Hypothalamus (tissue), 51 donors: ENCODE measurements at regions not wholly inside any gene's neighbourhood (a gene's known extent, or its start where the extent isn't known, plus 50 kb on each side); places are given as distances from the start of the nearest gene placed in this dataset.

Experiments used
- DNase-seq, 51 donors: peaks; one replicate each; lab custom pipeline; 2025; lab: John Stamatoyannopoulos, UW

DNA sequence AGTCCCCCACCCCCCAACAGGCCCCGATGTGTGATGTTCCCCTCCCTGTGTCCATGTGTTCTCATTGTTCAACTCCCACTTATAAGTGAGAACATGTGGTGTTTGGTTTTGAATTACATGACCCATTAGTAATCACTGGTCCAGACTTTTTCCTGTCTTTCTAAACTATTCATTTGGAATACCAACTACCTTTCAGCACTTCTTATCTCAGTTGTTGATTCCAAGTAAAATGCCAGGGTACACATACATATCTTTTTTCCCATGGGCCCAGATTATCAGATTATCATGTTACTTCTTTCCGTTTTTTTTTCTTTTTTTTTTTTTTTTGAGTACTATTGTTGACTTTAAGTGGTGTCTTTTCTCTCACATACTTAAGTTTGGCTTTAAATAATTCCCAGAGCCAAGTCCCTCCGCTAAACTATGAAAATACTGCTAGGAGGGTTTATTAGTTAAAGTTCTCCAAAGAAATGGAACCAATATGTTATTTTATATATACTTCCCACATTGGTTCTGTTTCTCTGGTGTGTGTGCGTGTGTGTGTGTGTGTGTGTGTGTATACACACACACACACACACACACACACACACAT is 389.3 kb downstream of the IRS1 start:
- no peak for DNase-seq

DNA sequence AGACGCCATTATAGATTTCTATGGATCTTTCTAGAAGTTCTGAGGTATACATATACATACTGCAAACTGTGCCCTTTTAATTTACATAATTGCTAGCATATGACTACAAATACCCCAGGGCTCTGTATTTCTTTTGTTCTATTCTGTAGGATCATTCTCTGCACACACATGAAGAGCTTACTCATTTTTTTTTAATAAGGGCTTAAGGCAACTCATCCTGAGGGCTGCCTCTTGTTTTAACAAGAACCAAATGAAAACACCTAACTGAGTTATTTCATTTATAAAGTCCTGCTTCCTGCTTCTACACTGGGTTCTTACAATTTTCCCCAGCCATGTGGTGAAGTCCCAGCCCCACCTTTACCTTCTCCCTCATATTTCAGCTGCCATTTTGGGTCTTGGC is 390.5 kb downstream of the IRS1 start:
- DNase-seq: no peak

DNA sequence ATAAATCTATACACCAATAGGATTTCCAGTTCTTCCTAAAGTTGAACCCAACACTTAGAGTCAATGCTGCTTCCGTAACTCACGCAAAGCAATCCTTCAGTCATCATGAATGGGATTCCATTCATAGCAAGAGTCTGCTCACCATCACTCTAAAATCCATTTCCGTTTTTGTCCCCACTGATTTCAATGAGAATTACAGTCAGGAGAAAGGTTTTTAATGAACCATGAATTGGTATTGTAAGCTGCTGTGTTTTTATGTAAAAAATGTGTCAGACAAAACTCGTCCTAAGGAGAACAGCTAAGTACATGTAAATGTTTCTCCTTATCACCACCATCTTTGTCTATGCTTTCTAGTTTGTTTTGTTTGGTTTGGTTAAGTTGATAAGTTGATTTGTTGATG is 391.5 kb downstream of the IRS1 start:
- DNase-seq: no peak

DNA sequence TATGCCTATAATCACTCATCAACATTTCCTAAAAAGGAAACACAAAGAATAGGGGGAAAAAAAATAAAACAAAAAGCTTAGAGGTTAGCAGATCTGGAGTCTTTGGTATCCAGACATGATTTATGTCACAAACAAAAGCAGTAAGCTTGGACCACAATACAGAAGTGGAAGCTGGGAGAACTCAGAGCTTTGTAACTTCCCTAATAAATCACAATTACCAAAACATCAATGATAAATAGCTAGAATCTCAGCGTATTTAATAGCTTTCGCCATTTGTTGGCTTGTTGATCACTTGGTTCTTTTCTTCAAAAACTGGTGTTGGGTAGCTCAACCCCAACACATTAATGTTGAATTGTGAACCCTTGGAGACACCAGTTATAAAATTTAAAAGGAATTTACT is 392.5 kb downstream of the IRS1 start:
- DNase-seq: no peak

DNA sequence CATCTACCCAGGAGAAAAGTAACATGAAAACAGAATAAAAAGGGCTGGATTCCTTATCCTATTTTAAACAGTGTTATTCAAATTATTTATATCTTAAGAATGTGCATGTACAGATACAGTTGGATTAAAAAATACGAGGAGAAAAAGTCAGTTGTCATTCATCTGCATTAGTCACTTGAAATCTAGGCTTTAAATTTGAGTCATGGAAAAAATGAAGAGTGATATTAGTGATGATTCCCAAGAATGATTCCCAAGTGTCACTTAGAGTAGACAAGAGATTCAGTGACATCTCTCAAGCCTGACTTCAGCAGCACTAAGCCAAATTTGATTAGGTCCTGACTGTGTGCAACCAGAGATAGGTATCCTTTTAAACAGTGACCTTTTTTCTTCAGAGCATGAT is 394.2 kb downstream of the IRS1 start:
- no peak for DNase-seq

DNA sequence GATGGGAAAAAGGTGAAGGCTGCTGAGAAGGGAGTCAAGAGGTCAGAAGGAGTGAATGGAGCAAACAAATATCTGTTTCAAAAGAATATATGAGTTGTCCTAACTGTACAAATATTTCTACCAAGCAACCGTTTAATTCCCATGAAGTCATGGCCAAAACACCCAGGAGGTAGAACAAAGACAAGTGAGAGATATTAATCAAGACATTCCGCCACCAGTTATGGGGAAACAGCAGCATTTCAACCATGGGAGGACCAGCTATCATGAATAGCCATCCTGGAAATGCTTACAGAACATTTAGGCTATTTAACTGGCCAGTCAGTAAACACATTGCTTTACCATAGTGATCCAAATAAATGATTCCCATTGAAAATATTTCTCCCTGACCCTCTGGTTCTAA is 396.3 kb downstream of the IRS1 start:
- DNase-seq: no peak

DNA sequence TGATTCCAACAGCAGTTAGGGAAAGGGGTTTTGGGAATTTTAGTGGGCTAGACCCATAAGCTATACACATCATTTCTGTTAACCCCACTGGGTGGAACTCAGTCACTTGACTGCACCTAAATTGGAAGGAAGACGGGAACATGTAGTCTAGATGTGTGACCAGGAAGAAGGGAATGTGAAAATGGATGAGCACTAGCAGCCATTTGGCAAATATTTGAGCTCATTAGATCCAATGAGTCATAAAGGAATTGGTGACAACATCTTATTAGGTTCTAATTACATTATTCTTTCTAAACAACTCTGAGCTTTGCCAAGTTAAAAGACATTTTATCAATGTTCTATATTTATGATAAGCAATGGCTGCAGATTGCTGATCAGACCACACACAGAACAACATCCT is 400.6 kb downstream of the IRS1 start:
- no peak for DNase-seq

DNA sequence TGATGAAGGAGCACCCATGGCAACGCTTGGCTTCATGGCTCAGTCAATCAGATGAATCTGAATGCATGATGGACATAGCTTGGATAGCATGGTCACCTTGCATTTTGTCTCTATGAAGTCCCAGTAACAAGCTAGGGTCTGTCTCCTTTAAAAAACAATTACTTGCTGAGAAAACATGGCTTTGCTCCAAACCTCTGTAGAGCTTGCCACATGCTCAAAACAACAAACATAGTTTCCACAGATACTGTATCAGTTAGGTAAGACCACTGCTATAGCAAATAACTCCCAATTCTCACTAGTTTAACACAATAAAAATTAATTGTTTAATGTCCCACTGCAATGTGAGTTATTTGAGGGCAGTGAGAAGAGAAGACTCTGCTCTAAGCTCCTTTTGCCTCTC is 401.0 kb downstream of the IRS1 start:
- DNase-seq: no peak

DNA sequence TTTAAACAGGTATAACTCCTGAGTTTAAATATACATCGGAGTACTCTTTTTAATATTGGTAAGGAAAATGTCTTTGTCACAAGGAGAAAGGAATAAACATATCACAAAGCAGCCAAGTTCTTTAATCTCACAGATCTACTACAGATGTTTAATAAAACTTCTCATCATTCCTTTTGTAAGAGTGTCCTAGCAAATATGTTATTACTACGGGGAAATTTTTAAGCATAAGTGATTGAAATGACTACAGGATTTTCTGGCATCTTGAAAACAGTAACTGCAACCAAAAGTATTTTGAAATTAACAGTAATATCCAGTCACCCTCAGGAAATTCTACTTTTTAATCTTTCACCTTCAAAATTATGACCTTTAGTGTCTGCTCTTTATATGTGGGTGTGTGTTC is 403.1 kb downstream of the IRS1 start:
- DNase-seq: no peak

DNA sequence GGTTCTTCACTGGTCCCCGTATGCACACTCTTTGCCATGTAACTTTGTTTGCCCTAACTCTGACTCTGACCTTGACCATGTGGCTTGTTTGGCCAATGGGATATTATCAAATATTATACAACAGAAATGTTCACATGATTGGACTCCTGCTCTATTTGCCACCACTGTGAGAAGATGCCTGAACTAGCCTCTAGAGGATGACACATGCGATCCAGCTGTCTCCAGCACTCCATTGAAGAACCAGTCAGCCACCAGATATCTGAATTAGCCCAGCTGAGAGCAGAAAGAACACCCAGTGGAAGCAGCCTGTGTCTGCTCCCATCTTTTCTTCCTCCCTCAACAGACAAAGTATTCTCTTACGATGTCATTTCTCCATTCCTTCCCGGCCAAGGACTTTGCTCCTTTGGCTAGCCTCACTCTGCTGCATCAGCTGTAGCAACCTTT is 412.1 kb downstream of the IRS1 start:
- DNase-seq: no peak

DNA sequence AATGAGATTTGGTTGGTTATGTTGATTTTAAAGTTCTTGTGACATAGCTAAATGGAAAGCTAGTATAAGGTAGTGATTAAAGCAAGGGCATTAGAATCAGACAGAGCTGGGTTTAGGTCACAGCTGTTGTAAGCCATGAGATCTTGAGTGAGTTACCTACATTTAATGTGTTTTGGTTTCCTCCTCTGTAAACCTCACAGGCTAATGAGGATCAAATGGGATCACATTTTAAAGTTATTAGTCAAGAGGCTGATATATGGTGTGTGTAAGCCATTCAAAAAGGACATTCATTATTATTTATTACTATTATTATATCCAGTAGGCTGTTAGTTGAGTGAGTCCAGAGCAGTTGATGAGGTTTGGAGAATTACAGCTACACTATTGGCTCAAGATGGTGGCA is 416.2 kb downstream of the IRS1 start:
- no peak for DNase-seq

DNA sequence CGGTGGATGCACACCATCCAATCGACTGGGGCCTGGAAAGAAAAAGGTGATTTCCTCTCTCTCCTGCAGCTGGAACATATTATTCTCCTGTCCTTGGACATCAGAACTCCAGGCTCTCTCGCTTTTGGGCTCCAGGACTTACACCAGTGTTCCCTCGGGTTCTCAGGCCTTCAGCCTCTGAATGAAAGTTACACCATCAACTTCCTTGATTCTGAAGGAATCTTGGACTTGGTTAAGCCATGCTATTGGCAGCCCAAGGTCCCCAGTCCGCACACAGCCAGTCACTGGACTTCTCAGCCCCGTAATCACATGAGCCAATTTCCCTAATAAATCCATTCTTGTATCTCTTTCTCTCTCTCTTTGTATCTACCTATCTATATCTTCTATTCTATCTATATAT is 418.9 kb downstream of the IRS1 start:
- DNase-seq: no peak

DNA sequence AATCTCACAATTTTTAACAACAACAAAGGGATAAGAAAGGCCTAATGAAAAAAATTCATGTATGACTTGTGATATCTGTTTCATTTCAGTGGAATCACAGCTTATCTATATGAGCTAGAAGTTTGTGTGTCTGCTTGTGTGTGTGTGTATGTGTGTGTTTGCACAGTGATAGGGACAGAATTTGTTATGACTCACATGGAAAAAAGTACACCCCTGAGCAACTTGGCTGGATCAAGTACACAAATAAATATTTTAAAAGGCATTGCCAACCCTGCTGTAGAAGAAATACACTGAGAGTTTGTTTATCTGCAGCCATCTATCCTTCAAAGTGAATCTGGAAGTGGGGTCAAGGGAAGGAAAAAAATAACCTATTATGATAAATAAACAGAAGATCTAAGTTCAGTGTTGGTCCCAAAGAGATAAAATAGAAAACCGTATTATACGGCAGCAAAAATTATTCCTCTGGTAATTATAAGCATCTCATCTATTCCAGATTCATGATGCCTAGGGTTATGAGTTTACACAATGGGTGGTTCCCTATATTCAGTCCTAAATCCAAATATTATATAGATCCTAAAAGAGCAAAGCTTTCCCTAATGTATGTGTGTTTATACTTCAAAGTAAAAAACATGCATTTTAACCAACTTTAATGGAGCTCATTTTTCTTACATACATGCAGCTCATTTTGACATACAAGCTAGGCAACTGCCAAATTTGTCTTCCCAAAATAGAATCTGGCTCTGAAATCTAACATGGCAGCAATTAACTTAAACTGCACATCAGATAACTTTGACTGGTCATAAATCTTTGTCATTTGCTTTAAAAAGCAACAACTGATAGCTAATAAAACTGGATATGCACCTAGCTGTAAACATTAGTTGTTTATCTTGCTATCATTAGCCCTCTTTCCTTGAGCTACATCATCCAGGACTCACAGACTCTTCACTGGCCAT is 420.6 kb downstream of the IRS1 start:
- no peak for DNase-seq

DNA sequence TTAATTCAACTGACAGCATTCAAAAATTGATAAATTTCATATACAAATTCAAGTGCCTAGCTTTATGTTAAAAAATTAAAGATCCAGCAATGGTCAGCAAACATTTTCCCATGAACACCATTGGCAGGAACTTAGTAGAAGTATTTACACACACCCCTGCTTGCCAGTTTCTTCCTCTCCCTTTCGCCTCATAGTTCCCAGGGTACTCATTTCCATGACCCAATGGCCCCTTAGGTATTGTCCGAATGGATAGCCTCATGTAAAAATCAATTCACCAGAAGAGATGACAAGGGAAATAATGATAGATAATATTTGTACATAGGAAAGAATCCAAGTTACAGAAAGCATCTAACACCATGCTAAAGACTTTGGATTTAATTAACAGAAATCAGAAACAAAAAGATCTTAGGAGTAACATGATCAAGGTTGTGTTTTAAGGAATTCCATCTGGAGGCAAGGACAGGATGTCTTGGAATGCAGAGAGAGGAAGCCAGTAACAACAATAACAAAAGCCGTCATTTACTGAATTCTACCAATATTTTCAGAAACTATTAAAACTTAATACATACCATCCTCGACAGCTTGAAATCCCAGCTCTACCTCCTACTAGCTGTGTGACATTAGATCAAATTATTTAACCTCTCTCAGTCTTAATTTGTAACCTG is 423.0 kb downstream of the IRS1 start:
- no peak for DNase-seq

DNA sequence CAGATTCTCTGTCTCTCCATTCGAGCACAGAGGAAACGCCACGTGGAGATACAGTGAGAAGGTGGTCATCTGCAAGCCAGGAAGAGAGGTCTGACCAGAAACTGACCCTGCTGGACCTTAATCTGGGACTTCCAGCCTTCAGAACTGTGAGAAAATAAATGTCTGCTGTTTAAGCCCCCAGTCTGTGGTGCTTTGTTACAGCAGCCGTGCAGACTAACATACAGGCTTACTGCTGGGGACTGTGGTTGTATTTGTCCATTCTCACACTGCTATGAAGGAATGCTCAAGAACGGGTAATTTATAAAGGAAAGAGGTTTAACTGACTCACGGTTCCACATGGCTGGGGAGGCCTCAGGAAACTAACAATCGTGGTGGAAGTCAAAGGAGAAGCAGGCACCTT is 432.7 kb downstream of the IRS1 start:
- DNase-seq: no peak

DNA sequence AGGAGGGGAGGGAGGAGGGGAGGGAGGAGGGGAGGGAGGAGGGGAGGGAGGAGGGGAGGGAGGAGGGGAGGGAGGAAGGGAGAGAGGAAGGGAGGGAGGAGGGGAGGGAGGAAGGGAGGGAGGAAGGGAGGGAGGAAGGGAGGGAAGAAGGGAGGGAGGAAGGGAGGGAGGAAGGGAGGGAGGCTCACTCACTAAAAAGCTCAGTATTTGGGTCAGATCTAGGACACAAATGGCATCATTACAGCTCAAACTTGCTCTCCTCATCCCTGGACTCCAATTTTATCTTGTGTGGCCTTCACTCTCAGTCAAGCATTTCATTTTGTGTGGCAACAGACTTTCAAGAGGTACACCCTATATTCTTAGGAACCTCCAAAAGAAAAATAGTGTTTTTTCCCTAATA is 435.4 kb downstream of the IRS1 start:
- no peak for DNase-seq

DNA sequence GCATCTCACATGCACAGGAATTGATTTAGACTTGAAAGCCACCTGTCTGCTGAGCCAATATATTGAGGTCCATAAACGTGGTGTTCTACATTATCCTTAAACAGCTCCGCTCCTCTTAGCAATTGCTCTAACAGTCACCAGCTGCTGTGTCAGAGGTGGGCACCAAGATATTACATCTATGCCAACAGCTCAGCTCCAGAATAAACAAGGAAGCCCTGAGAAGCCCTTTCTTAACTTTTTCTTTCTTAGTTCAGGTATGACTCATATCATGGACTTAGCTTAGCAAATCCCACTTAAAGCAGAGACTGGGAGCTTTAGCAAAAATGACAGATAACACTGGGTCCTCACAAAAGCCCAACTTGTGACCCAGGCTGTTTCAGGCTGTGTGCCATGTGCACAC is 436.6 kb downstream of the IRS1 start:
- DNase-seq: no peak

DNA sequence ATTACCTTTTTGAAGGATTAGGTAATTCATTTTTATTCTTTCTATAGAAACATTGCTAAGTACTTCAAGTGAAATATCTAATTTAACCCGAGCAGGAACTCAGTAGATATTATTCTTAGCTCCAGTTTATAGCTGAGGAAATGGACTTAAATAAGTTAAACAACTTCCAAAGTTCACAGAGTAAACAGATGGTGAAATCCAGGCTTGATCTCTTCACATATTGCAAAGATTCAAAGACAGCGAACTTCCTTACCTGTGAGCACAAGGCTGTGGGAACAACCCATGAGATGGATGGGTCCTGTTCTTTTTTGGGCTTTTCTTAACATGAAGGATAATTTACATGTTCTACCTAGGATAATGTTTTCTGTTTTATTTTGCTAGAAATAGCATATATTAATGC is 439.0 kb downstream of the IRS1 start:
- no peak for DNase-seq

DNA sequence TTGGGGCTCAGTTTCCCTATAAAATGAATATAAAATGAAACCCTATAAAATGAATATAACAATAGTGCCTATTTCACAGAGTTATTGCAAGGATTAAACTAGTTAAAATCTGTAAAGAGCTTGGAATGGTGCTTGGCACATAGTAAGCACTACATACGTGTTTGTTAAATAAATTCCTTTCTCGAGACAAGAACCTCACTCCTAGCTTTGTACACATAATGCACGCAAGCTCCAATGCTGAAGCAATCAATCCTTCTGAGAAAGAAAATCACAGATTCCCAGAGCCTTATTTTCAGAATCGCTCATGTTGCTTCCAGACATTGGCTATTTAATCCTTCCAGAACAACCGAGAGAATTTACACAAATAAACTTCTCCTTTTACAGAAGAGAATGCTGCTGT is 440.9 kb downstream of the IRS1 start:
- no peak for DNase-seq

DNA sequence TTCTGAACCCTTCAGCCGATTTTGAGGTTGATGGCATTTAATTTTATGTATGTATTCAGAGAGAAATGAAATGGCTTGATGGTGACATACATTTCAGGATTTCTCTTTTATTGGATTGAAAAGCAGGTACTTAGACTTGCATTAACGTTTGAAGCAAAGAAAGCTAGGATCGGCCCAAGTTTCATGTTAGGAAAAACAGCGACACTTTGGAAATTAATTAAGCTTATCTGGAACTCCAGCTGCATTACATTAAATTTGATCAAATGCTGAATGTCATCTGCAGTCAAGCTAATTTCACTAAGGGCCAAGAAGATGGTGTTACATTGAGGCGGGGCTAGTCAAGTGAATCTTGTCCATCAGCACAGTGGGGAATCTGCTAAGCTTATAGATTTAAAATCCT is 441.8 kb downstream of the IRS1 start:
- no peak for DNase-seq

DNA sequence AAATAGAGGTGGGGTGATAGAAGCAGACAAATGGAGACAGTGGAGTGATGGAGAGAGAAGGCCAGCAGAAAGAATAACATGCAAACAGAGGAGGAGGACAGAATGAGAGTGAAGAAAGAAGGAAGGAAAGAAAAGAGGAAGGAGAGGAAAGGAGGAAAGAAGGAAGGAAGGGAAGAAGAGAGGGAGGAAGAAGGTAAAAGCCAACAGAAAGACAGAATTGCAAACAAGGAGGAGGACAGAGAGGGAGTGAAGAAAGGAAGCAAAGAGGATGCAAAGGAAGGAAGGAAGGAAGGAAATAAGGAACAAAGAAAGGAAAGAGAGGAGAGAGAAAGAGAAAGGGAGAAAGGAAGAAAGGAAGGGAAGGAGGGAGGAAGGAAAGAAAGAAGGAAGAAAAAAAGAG is 444.0 kb downstream of the IRS1 start:
- no peak for DNase-seq

DNA sequence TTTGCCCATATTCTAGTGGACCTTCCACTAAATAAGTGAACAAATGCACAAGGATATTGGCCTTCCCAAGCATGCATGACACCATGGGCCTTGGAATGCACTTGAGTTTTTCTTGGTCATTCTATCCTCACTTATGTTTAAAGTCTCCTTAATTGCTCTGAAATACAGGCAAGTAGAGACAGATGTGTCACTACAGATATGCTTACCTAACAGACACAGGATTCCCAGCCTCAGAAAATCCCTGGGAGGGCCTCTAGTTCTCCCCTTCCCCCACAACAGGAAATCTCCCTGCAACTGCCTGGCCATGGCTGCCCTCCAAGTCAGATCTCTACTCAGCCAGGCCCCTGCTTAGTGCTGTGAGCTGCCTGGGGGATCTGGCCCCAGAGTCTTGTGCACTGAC is 445.2 kb downstream of the IRS1 start:
- no peak for DNase-seq
